Activated CD4-positive, alpha-beta T cell treated with anti-CD3 and anti-CD28 coated beads, Interleukin-2, amount 50 U/mL, for 4 hours (primary cell): ENCODE measurements at regions not wholly inside any gene's neighbourhood (a gene's known extent, or its start where the extent isn't known, plus 50 kb on each side); places are given as distances from the start of the nearest gene placed in this dataset.

Experiments used
- DNase-seq, 2 experiments: peaks; one replicate each; pipeline ENCODE4 v3.0.0-alpha.2; 2020

GRCh38 chr15:47439146-47440111 is 277.9 kb upstream of the SEMA6D start:
- no peak for DNase-seq

DNA sequence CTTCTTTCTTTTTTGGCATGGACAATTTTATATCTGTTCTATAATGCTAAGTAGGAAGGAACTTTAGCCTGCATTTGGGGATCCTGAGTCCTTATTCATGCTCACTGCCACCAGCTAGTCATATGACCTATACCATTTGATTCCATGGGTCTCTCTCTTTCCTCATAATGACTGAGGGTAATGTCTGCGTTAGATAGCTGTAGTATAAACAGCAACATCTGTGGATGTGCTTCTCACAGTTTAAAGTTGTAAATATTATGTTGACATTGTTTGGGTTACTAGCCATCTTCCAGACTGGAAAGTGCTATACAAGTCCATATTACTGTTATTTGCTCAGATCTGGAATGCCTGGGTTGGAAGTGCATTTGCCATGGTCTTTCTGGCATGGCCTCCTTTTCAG is 274.9 kb upstream of the SEMA6D start:
- DNase-seq: no peak

DNA sequence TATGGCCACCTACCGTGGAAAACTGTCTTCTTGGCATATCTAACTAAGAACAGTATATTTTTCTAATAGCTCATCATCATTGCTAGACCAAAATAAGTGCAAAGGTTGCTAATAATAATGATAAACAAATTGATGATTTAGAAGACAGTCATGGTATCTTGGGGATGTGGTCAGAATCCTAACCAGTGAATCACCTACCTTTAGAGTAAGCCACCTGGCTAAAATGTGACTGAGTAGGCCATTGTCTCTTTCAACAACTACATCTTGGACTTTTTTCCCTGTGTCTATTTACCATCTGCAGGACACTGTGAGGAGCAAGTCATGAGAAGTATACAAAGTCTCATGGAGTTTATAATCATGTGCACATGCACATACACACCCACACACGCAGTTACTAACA is 273.5 kb upstream of the SEMA6D start:
- no peak for DNase-seq

DNA sequence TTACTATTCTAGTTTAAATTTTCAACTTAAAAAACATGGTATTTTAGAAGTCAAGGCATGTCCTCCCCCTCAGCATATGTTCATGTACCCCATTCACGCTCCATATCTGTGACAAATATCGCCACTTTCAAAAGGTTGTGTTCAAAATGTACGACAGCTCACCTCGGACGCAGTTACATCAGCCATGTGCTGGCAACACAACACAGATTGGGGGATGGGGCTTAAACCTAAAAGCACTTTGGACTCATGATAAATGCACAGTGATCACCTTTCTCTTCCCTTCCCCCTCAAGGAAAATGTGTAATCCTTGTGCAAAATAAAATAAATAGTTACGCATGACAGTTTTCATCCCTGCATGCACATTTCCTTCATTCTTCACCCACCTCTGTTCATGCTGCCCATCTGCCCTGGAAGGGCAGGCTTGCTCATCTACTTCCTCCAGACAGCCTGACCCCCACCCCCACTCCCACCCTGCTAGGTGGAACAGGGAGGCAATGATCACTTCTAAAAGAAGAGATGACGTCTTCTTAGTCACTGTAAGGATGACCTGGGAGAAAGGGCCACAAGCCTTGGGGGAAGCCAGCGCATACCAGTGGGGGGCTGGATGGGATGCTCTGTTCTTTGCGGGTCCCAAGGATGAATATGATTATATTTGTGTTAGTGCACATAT is 271.4 kb upstream of the SEMA6D start:
- no peak for DNase-seq

DNA sequence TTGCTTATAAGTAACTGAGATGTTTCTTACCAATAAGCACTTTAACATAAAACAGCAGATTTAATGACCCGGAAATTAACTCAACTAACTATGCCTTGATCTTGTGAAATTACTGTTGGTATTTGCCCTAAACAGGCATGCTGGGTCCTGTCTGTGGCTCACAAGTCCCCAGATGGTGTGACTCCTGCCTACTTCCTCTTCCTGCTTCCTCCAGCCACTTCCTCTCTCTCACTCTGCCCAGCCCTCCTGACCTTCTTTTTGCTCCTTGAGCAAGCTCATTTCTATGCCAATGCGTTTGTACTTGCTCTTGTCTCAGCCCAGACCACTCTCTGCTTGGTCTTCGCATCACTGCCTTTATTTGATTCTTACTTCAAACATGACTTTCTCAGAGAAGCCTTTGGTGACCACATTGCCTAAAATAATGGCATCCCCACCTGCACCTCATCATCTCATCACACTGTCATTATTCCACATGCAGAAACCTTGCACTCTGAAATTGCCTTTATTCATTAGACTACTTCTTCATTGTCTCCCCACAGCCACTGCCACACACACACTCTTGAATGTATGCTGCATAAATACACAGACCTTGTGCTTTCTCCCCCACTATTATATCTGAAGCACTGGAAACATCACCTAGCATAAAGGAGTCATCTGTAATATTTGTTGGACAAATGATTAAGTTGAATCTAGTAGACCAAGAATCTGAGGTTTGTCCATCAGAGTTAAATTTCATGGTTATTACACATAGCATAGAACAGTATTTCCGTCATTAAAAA is 256.3 kb upstream of the SEMA6D start:
- no peak for DNase-seq

DNA sequence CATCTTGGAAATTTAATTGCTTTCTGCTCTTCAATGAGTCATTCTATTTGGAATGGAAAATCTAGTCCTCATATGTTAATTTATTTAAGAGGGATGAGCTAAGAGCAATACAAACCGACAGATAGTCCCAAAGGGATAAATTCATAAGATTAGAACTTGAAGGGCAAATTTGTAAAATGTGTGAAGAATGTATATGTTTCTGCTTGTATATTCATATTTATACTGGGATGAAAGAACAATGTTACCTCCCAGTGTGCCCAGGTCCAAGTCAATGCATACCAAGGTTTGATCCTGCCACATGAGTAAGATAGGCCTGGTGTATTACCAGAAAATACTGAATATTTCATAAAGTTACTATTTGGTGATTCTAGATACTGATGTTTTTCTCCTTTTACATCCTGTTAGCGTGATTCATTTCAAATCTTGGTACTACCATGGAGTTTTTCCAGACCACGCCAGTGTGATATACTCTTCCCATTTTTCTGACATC is 255.6 kb upstream of the SEMA6D start:
- DNase-seq: no peak

DNA sequence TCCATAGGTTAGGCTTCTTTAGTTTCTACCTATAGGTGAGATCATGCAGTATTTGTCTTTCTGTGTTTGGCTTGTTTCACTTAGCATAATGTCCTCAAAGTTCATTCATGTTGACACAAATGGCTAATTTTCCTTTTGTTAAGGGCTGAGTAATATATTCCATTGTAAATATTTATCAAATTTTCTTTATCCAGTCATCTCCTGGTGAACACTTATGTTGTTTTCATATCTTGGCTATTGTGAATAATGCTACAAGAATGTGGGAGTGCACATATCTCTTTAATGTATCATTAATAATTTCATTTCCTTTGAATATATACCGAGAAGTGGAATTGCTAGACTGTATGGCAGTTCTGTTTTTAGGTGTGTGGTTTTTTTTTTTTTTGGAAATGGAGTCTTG is 250.9 kb upstream of the SEMA6D start:
- no peak for DNase-seq

DNA sequence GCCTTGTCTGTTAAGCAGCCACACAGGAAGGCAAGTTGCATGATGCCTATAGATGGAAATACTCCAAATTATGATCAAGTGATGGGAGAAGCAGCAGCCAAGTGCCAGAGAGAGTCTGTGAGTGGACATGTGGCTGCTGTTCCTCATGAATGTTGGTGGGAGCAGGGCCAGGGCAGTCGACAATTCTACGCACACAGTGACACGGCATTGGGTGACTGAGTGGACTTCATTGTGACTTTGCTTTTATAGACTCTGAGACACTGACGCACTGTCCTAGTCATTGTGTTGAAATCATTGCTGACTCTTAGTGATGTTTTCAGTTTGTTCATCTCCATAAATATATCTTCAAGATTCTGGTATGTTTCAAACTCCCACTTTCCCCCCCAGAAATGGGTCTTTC is 246.3 kb upstream of the SEMA6D start:
- DNase-seq: no peak

GRCh38 chr15:47473106-47473725 is 244.1 kb upstream of the SEMA6D start:
- DNase-seq: no peak

DNA sequence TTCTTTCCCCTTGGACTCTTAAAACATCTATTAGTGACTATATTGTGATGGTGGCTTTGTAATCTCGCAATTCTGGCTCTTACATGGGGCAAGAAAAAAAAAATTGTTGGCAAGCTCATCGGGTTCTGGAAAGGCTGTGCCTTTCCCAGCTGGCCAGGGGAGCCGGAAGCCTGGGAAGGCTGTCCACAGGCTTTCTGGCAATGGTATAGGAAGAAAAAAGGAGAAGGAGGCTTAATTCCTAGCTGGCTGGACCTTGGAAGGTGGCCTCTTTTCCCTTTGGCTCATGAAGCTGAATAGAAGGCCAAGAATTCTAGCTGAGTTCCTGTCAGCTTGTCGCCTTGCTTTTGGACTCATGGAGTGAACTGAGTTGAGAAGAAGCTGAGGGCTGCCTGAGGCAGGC is 243.5 kb upstream of the SEMA6D start:
- DNase-seq: no peak

- no peak for DNase-seq
Observed at GRCh38 chr15:47475336-47475735, 242.0 kb upstream of the SEMA6D start.

GRCh38 chr15:47477341-47477740 is 240.0 kb upstream of the SEMA6D start:
- DNase-seq: no peak

- no peak for DNase-seq
Observed at GRCh38 chr15:47484059-47484458, 233.2 kb upstream of the SEMA6D start.

DNA sequence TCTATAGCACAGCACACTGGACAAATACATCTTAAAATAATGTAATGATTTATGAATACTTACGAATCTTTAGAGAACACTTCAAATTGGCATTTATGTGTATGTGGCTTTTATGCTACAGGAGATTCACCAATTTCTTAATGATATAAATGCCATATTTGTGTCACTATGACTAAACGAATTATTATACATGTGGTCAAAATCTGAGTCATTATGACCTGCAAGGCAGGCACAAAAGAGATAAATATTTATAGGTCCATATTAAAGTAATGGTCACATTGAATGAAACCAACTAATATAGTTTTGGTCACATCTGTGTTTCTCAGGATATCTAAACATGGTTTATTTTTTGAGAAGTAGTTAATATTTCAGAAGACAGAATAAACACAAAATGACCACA is 232.3 kb upstream of the SEMA6D start:
- DNase-seq: no peak

- DNase-seq: no peak
Observed at GRCh38 chr15:47485419-47485818, 231.9 kb upstream of the SEMA6D start.

DNA sequence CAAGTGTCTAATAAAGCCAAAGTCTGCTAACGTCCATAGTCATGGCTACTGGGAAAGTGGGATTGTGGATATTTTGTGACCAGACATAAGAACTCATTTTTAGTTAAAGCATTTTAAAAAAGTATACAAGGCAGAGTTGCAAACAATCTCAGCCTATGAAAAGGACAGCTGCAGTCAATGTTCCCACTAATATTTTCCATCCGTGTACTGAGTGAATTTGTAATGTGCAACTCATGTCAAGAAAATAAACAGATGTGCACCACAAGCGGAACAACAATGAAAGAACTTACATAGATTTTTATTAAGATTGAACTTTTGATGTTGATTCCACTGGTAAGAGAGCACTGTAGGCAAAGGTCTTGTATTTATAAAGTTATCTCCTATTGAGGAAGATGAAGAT is 231.3 kb upstream of the SEMA6D start:
- no peak for DNase-seq

DNA sequence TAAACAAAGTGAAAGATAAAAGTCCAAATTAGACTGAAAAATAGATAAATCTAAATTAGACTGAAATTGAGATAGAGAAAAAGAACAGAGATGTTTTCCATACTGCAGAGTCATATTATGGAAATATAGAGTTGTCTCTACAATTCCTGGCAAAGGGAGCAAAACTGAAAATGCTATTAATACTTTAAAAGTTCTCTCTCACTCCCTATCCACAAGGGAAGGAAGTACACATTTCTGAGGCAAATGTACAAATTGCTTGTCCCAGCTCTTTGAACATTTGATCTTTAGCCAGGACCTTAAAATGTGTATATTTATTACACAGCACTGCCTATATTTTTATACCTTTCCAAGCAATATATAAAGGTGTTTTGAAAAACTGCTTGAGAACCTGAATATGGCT is 225.1 kb upstream of the SEMA6D start:
- DNase-seq: no peak

GRCh38 chr15:47493357-47494247 is 223.7 kb upstream of the SEMA6D start:
- DNase-seq: no peak

DNA sequence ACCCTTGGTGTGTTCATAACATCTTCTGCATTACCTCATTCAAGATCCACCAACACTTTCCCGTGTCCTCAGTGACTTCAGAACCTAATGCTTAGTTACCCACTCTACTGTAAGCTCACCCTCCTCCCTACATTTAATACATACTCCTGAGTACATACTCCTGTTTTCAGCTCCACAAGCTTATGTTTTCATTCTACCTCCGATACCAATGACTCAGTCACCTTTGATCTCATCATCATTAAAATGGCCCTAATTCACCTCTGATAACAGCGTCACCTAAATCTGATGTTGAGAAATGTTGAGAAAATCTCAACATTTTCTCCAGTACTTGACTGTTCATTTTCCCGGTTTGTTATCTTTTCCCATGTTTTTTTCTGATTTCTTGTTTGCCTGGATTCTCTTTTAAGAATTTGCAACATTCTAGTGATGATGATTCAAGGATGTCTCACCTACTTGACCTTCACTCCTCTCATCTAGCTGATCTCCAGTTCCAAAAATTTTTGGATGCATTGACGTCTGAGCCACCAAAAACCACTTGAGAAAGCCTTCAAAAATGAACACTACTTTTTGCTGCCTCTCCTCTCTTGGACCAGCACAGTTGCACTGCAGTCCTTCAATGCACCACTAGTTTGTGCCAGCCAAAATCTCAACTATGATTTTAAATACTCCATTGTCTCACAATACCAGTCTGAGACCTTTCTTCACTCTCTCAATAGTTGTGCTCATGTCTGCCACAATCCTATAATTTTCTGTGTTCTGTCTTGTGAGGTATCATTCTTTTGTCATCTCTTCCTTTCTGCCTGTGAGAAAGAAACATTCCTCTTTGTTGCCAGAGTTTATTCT is 220.7 kb upstream of the SEMA6D start:
- DNase-seq: no peak

- DNase-seq: no peak
Observed at GRCh38 chr15:47500842-47501241, 216.5 kb upstream of the SEMA6D start.

- DNase-seq: no peak
Observed at GRCh38 chr15:47502041-47502440, 215.3 kb upstream of the SEMA6D start.
